Left ventricle myocardium inferior (tissue), 1 donor: ENCODE measurements at regions not wholly inside any gene's neighbourhood (a gene's known extent, or its start where the extent isn't known, plus 50 kb on each side); places are given as distances from the start of the nearest gene placed in this dataset.

ENCODE experiments used
- DNase-seq: peaks from one replicate; pipeline ENCODE4 v3.0.0-alpha.2; 2020
- H3K27ac ChIP-seq: fragments of 200-600 bp; replicated peaks from 2 replicates; pipeline ENCODE4 v1.8.0; 2021
- H3K27me3 ChIP-seq: fragments of 200-600 bp; 2 replicates; pipeline ENCODE4 v1.8.0; 2021; ENCODE audit warnings: low read depth
- H3K36me3 ChIP-seq: fragments of 200-600 bp; 2 replicates; pipeline ENCODE4 v1.8.0; 2021
- H3K4me1 ChIP-seq: fragments of 200-600 bp; 2 replicates; pipeline ENCODE4 v1.8.0; 2021
- H3K4me3 ChIP-seq: fragments of 200-600 bp; 2 replicates; pipeline ENCODE4 v1.8.0; 2021; ENCODE audit warnings: mild to moderate bottlenecking, moderate library complexity
- H3K9me3 ChIP-seq: fragments of 200-600 bp; replicated peaks from 2 replicates; pipeline ENCODE4 v1.8.0; 2021
- CTCF ChIP-seq: fragments of 200-600 bp; IDR thresholded peaks from 2 replicates; pipeline ENCODE4 v1.8.0; 2021; ENCODE audit warnings: antibody characterized with exemption, mild to moderate bottlenecking, borderline replicate concordance
- intact Hi-C: fragments of 100-400 bp; cut with micrococcal nuclease; formaldehyde crosslinking; loops from one replicate; pipeline ENCODE4 v1.11.0; 2022
- donor health status: DM: no; HTN: yes; CAD: no; lungs with severe emphysema.

GRCh38 chr11:119885067-119885466, 156.1 kb upstream of the NECTIN1 start:
- Histone ChIP-seq H3K9me3 (no peaks in the 10 kb centered on the region), H3K36me3 (no peaks in the 10 kb centered on the region), H3K27ac (no peak overlapping the region), H3K27me3 (peaks cover 13% of the 10 kb centered on the region), H3K4me1 (peaks cover 28% of the 10 kb centered on the region), H3K4me3 (no peak overlapping the region)
- intact Hi-C loops = no loop called here
- no peak for TF ChIP-seq CTCF
- no peak for DNase-seq

GRCh38 chr11:119882316-119882715, 153.3 kb upstream of the NECTIN1 start:
- no peaks in the 10 kb centered on the region for H3K36me3 ChIP-seq
- peaks cover 5% of the 10 kb centered on the region for H3K4me1 ChIP-seq
- H3K27ac ChIP-seq = no peak overlapping the region
- H3K4me3 ChIP-seq = no peak overlapping the region
- TF ChIP-seq CTCF = no peak
- H3K9me3 ChIP-seq = no peaks in the 10 kb centered on the region
- peaks cover 3% of the 10 kb centered on the region for H3K27me3 ChIP-seq
- DNase-seq = no peak
- intact Hi-C loops = no loop called here

GRCh38 chr11:119880873-119881272, 151.9 kb upstream of the NECTIN1 start:
- Histone ChIP-seq H3K27me3 (peaks cover 5% of the 10 kb centered on the region), H3K36me3 (no peaks in the 10 kb centered on the region), H3K4me3 (no peak overlapping the region), H3K4me1 (peaks cover 5% of the 10 kb centered on the region), H3K9me3 (no peaks in the 10 kb centered on the region), H3K27ac (no peak overlapping the region)
- no peak for DNase-seq
- intact Hi-C loops = no loop called here
- no peak for TF ChIP-seq CTCF

- no peak for DNase-seq
- Histone ChIP-seq H3K36me3 (no peaks in the 10 kb centered on the region), H3K27ac (no peak overlapping the region), H3K4me1 (peaks cover 5% of the 10 kb centered on the region), H3K9me3 (no peaks in the 10 kb centered on the region), H3K27me3 (peaks cover 12% of the 10 kb centered on the region), H3K4me3 (no peak overlapping the region)
- TF ChIP-seq CTCF = no peak
- intact Hi-C loops = no loop called here
Measured at GRCh38 chr11:119880143-119880542, 151.1 kb upstream of the NECTIN1 start.

GRCh38 chr11:119878990-119879389, 150.0 kb upstream of the NECTIN1 start:
- H3K9me3 ChIP-seq = no peaks in the 10 kb centered on the region
- peaks cover 9% of the 10 kb centered on the region for H3K4me1 ChIP-seq
- no peak overlapping the region for H3K27ac ChIP-seq
- DNase-seq = no peak
- intact Hi-C loops = no loop called here
- H3K4me3 ChIP-seq = no peak overlapping the region
- peak; percentile 47 for TF ChIP-seq CTCF
- H3K27me3 ChIP-seq = peaks cover 17% of the 10 kb centered on the region
- no peaks in the 10 kb centered on the region for H3K36me3 ChIP-seq

GRCh38 chr11:119876841-119877240, 147.8 kb upstream of the NECTIN1 start:
- Histone ChIP-seq H3K4me1 (peaks cover 4% of the 10 kb centered on the region), H3K27ac (no peak overlapping the region), H3K4me3 (no peak overlapping the region), H3K9me3 (no peaks in the 10 kb centered on the region), H3K36me3 (no peaks in the 10 kb centered on the region), H3K27me3 (peaks cover 37% of the 10 kb centered on the region)
- no peak for DNase-seq
- intact Hi-C loops = no loop called here
- TF ChIP-seq CTCF = no peak
